ENCODE measurements at regions not wholly inside any gene's neighbourhood (a gene's known extent, or its start where the extent isn't known, plus 50 kb on each side); places are given as distances from the start of the nearest gene placed in this dataset.

GRCh38 chr5:169416583-169417196 is 115.8 kb upstream of the SLIT3 start (continued):
- TF ChIP-seq PATZ1 (CRISPR knock-in tag; IDR thresholded peaks at IDR 0.05; ENCODE audit: borderline replicate concordance) (no peak), PPARA (CRISPR knock-in tag; IDR thresholded peaks at IDR 0.05; ENCODE audit: borderline replicate concordance) (no peak)

GRCh38 chr5:169415948-169416347 is 115.0 kb upstream of the SLIT3 start:
- no peak for ATAC-seq
- TF ChIP-seq ZFP30 (CRISPR knock-in tag; IDR thresholded peaks at IDR 0.05) (no peak), TOX (CRISPR knock-in tag; IDR thresholded peaks at IDR 0.05; ENCODE audit: borderline replicate concordance) (no peak), TCF4 (CRISPR knock-in tag; IDR thresholded peaks at IDR 0.05; ENCODE audit: borderline replicate concordance) (no peak), ZNF8 (CRISPR knock-in tag; IDR thresholded peaks at IDR 0.05) (no peak), CSRNP3 (CRISPR knock-in tag; IDR thresholded peaks at IDR 0.05) (no peak), ARNTL (CRISPR knock-in tag; IDR thresholded peaks at IDR 0.05; ENCODE audit: borderline replicate concordance, low read depth) (no peak), CREB5 (CRISPR knock-in tag; IDR thresholded peaks at IDR 0.05; ENCODE audit: low read depth) (no peak), OSR1 (CRISPR knock-in tag; IDR thresholded peaks at IDR 0.05) (no peak), SNAI2 (CRISPR knock-in tag; IDR thresholded peaks at IDR 0.05) (no peak), RARB (CRISPR knock-in tag; IDR thresholded peaks at IDR 0.05) (no peak), ISL1 (CRISPR knock-in tag; IDR thresholded peaks at IDR 0.05) (no peak), GLIS3 (CRISPR knock-in tag; IDR thresholded peaks at IDR 0.05) (no peak), TSHZ2 (CRISPR knock-in tag; IDR thresholded peaks at IDR 0.05) (no peak), ESRRG (CRISPR knock-in tag; IDR thresholded peaks at IDR 0.05) (no peak), CSDC2 (CRISPR knock-in tag; IDR thresholded peaks at IDR 0.05) (no peak), ZNF565 (CRISPR knock-in tag; conservative IDR thresholded peaks at IDR 0.05; ENCODE audit: low read depth) (no peak), PPARA (CRISPR knock-in tag; IDR thresholded peaks at IDR 0.05; ENCODE audit: borderline replicate concordance) (no peak)
- TF ChIP-seq, protein P1, sequence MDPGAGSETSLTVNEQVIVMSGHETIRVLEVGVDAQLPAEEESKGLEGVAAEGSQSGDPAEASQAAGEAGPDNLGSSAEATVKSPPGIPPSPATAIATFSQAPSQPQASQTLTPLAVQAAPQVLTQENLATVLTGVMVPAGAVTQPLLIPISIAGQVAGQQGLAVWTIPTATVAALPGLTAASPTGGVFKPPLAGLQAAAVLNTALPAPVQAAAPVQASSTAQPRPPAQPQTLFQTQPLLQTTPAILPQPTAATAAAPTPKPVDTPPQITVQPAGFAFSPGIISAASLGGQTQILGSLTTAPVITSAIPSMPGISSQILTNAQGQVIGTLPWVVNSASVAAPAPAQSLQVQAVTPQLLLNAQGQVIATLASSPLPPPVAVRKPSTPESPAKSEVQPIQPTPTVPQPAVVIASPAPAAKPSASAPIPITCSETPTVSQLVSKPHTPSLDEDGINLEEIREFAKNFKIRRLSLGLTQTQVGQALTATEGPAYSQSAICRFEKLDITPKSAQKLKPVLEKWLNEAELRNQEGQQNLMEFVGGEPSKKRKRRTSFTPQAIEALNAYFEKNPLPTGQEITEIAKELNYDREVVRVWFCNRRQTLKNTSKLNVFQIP (CRISPR knock-in tag; IDR thresholded peaks at IDR 0.05; ENCODE audit: borderline replicate concordance, low read depth), result no peak

- ATAC-seq, result no peak
- TF ChIP-seq ZNF565 (CRISPR knock-in tag; conservative IDR thresholded peaks at IDR 0.05; ENCODE audit: low read depth) (no peak), ZFP3 (CRISPR knock-in tag; IDR thresholded peaks at IDR 0.05) (no peak), ZNF8 (CRISPR knock-in tag; IDR thresholded peaks at IDR 0.05) (no peak)
These were observed 114.4 kb upstream of the SLIT3 start for GRCh38 chr5:169415371-169415770.
